ENCODE measurements at regions not wholly inside any gene's neighbourhood (a gene's known extent, or its start where the extent isn't known, plus 50 kb on each side); places are given as distances from the start of the nearest gene placed in this dataset.
A peak's percentile ranks its signal among the peaks of the same experiment; 100 is the strongest.

GRCh38 chr14:34005901-34006300 is 55.0 kb upstream of the EGLN3 start:
- no peak for TF ChIP-seq CTCF (IDR thresholded peaks at IDR 0.05; ENCODE audit: borderline replicate concordance)
- H3K4me1 ChIP-seq: no peaks in the 10 kb centered on the region
- H3K36me3 ChIP-seq: no peaks in the 10 kb centered on the region
- no peaks in the 10 kb centered on the region for H3K27me3 ChIP-seq (ENCODE audit: low read depth)
- DNase-seq: no peak
- H3K9me3 ChIP-seq (replicated peaks): no peaks in the 10 kb centered on the region
- intact Hi-C loops (cut with micrococcal nuclease): no loop called here
- H3K4me3 ChIP-seq: no peak overlapping the region
- no peak overlapping the region for H3K27ac ChIP-seq (replicated peaks)

- intact Hi-C loops (cut with micrococcal nuclease): no loop called here
- no peak overlapping the region for H3K27ac ChIP-seq (replicated peaks)
- H3K9me3 ChIP-seq (replicated peaks): no peaks in the 10 kb centered on the region
- TF ChIP-seq CTCF (IDR thresholded peaks at IDR 0.05; ENCODE audit: borderline replicate concordance): no peak
- DNase-seq: no peak
- no peaks in the 10 kb centered on the region for H3K4me1 ChIP-seq
- H3K4me3 ChIP-seq: no peak overlapping the region
- H3K27me3 ChIP-seq (ENCODE audit: low read depth): no peaks in the 10 kb centered on the region
- no peaks in the 10 kb centered on the region for H3K36me3 ChIP-seq
Measured at GRCh38 chr14:34004881-34005280, 54.0 kb upstream of the EGLN3 start.

- Histone ChIP-seq H3K4me3 (no peak overlapping the region), H3K9me3 (replicated peaks) (no peaks in the 10 kb centered on the region), H3K36me3 (no peaks in the 10 kb centered on the region), H3K27ac (replicated peaks) (peak overlapping the region; percentile 39), H3K4me1 (peaks cover 3% of the 10 kb centered on the region), H3K27me3 (ENCODE audit: low read depth) (no peaks in the 10 kb centered on the region)
- intact Hi-C loops (cut with micrococcal nuclease): no loop called here
- DNase-seq: no peak
- no peak for TF ChIP-seq CTCF (IDR thresholded peaks at IDR 0.05; ENCODE audit: borderline replicate concordance)
Measured at GRCh38 chr14:34003691-34004090, 52.8 kb upstream of the EGLN3 start.

GRCh38 chr14:34003082-34003668 is 52.3 kb upstream of the EGLN3 start:
- no peak for DNase-seq
- Histone ChIP-seq H3K9me3 (replicated peaks) (no peaks in the 10 kb centered on the region), H3K4me3 (no peak overlapping the region), H3K4me1 (peaks cover 3% of the 10 kb centered on the region), H3K27ac (replicated peaks) (peak overlapping the region; percentile 39), H3K27me3 (ENCODE audit: low read depth) (no peaks in the 10 kb centered on the region), H3K36me3 (no peaks in the 10 kb centered on the region)
- no peak for TF ChIP-seq CTCF (IDR thresholded peaks at IDR 0.05; ENCODE audit: borderline replicate concordance)
- intact Hi-C loops (cut with micrococcal nuclease): no loop called here

Measured in left ventricle myocardium inferior (tissue), 1 donor.